Spleen (tissue), 11 donors: ENCODE measurements at regions not wholly inside any gene's neighbourhood (a gene's known extent, or its start where the extent isn't known, plus 50 kb on each side); places are given as distances from the start of the nearest gene placed in this dataset.

Experiments
- DNase-seq: peaks from one replicate; pipeline ENCODE4 v3.0.0-alpha.2; 2020
- H3K27ac ChIP-seq, 8 donors: fragments of 200-600 bp; sonication (generic) in 7 of 8; 1 replicate in 4 of 8; 2 replicates in 4 of 8; pipeline versions ENCODE4 v1.5.0 to v1.8.0; 2016 to 2021; ENCODE audit warnings: inconsistent platforms in 4 of 8, mild to moderate bottlenecking in 4 of 8, moderate library complexity in 1 of 8
- H3K27me3 ChIP-seq, 7 donors: fragments of 200-600 bp; sonication (generic) in 6 of 7; replicated peaks in 1 of 7; 1 replicate in 4 of 7; 2 replicates in 3 of 7; pipeline versions ENCODE4 v1.5.0 to v1.8.0; 2016 to 2021; ENCODE audit warnings: inconsistent platforms in 3 of 7, mild to moderate bottlenecking in 1 of 7
- H3K36me3 ChIP-seq, 6 donors: fragments of 200-600 bp; sonication (generic) in 5 of 6; 1 replicate in 4 of 6; 2 replicates in 2 of 6; pipeline versions ENCODE4 v1.5.0 to v1.8.0; 2016 to 2021; ENCODE audit warnings: inconsistent platforms in 2 of 6
- H3K4me1 ChIP-seq, 6 donors: fragments of 200-600 bp; sonication (generic) in 5 of 6; 1 replicate in 3 of 6; 2 replicates in 3 of 6; pipeline versions ENCODE4 v1.5.0 to v1.8.0; 2016 to 2021; ENCODE audit warnings: inconsistent platforms in 3 of 6
- H3K4me3 ChIP-seq, 8 donors: fragments of 200-600 bp; sonication (generic) in 7 of 8; 1 replicate in 4 of 8; 2 replicates in 4 of 8; pipeline versions ENCODE4 v1.5.0 to v1.8.0; 2016 to 2021; ENCODE audit warnings: inconsistent platforms in 4 of 8, mild to moderate bottlenecking in 4 of 8, moderate library complexity in 2 of 8
- H3K9me3 ChIP-seq, 8 donors: fragments of 200-600 bp; sonication (generic) in 7 of 8; 1 replicate in 4 of 8; 2 replicates in 4 of 8; pipeline versions ENCODE4 v1.5.0 to v1.8.0; 2016 to 2021; ENCODE audit warnings: inconsistent platforms in 4 of 8
- CTCF ChIP-seq, 11 experiments: fragments of 200-600 bp in 7 of 11; fragments of 450-650 bp in 4 of 11; sonication (generic) in 4 of 11; IDR thresholded peaks in 8 of 11; conservative IDR thresholded peaks in 3 of 11; 1 replicate in 7 of 11; 2 replicates in 4 of 11; pipeline versions ENCODE4 v1.4.0 to v1.8.0; 2016 to 2021; ENCODE audit warnings: antibody characterized with exemption in 11 of 11, inconsistent platforms in 4 of 11, mild to moderate bottlenecking in 1 of 11
- POLR2A ChIP-seq, 3 donors: fragments of 450-650 bp; IDR thresholded peaks; one replicate each; pipeline ENCODE4 v1.5.1; 2017; ENCODE audit warnings: antibody characterized with exemption in 3 of 3, mild to moderate bottlenecking in 1 of 3
- POLR2AphosphoS5 ChIP-seq, 3 donors: sonication (generic); formaldehyde crosslinking; IDR thresholded peaks; one replicate each; pipeline ENCODE4 v1.5.1; 2017; ENCODE audit warnings: antibody characterized with exemption in 3 of 3
- WGBS, 5 donors: extraction: QIAGEN DNeasy Blood & Tissue Kit in 3 of 5; methylation state at CpG; one replicate each; pipeline versions ENCODE4 v1.1.5 to v1.1.7; 2013 to 2018; 5-methylcytosine and 5-hydroxymethylcytosine counted together
- intact Hi-C: fragments of 100-400 bp; cut with DNase I; formaldehyde crosslinking; loops from one replicate; pipeline ENCODE4 v1.15.0; 2023; ENCODE audit warnings: low total_unique reads
- donor health status: healthy with polysubstance abuse.
- donor health status: DM: no; HTN: no; CAD: no; lungs with moderate emphysema.
- donor health status: DM: no; HTN: no; CAD: no.
- donor health status: Bipolar disorder and iron deficiency.
- donor health status: healthy.
- donor health status: DM: no; HTN: no; CAD: no.
- donor health status: DM: yes; HTN: yes; CAD: no.

DNA sequence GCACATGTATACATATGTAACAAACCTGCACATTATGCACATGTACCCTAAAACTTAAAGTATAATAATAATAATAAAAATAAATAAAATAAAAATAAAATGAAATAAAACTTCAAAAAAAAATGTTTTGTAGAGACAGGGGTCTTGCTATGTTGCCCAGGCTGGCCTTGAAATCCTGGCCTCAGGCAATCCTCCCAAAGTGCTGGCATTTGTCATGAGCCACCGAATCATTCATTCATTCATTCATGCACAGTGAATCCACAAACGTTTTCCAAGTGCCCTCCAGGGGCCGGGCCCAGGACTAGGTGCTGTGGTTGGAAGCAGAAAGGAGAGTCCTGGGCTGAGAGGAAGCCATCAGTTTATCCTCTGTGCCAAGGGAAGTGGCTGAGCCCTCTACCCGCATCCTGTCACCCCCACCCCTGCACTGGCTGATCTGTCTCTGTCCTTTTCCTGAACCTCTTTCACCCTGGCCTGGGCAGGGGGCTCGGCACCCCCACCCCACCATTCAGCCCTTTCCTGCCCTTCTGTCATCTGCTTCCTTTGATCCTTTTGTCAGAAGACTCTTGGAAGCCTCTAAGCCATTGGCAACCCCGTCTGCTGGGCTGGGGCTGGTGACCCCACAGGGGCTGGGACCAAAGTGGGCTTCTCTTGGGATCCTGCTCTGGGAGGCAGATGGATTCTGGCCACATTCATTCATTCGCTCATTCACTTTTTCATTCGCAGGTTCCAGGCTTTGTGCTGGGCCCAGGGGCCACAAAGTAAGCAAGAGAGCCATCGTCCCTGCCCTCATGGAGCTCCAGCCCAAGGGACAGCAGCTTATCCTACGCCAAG lies 84.3 kb downstream of the IGLL1 start:
- H3K9me3 ChIP-seq = no peaks in the 10 kb centered on the region
- no peaks in the 10 kb centered on the region for H3K36me3 ChIP-seq
- no peaks in the 10 kb centered on the region for H3K27me3 ChIP-seq
- intact Hi-C loops = no loop called here
- TF ChIP-seq POLR2A (IDR thresholded peaks at IDR 0.05) = no peak
- no peak for TF ChIP-seq CTCF (IDR thresholded peaks at IDR 0.05 in 8 of 11, conservative IDR thresholded peaks at IDR 0.05 in 3 of 11)
- no peak for TF ChIP-seq POLR2AphosphoS5 (IDR thresholded peaks at IDR 0.05)
- peak; percentile 47 for DNase-seq
- H3K4me3 ChIP-seq = no peak overlapping the region
- WGBS, 5 donors = 40 to 54% (median 53%) methylated on average over 10 of the region's 10 CpGs
- no peak overlapping the region for H3K27ac ChIP-seq
- H3K4me1 ChIP-seq = peaks cover 0 to 15% (median 6%) of the 10 kb centered on the region in 6 donors

DNA sequence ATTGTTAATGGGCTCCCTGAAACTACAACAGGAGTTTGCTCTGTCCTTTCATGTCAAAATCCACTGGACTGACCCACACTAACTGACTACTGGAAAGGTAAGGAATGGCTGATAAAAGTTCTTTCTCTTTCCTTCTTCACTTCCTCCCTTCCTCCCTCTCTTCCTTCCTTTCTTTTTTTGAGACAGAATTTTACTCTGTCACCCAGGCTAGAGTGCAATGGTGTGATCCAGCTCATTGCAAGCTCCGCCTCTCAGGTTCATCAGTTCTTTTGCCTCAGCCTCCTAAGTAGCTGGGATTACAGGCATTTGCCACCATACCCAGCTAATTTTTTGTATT lies 85.2 kb downstream of the IGLL1 start:
- WGBS, 5 donors = 88 to 100% (median 93%) methylated on average over 1 of the region's 1 CpG
- no peak for TF ChIP-seq POLR2AphosphoS5 (IDR thresholded peaks at IDR 0.05)
- TF ChIP-seq POLR2A (IDR thresholded peaks at IDR 0.05) = no peak
- no peak for TF ChIP-seq CTCF (IDR thresholded peaks at IDR 0.05 in 8 of 11, conservative IDR thresholded peaks at IDR 0.05 in 3 of 11)
- DNase-seq = no peak
- no peaks in the 10 kb centered on the region for H3K36me3 ChIP-seq
- no peak overlapping the region for H3K27ac ChIP-seq
- intact Hi-C loops = no loop called here
- H3K27me3 ChIP-seq = no peaks in the 10 kb centered on the region
- no peak overlapping the region for H3K4me3 ChIP-seq
- peaks cover 0 to 13% (median 6%) of the 10 kb centered on the region in 6 donors for H3K4me1 ChIP-seq
- H3K9me3 ChIP-seq = no peaks in the 10 kb centered on the region

GRCh38 chr22:23485490-23485889 lies 94.6 kb downstream of the IGLL1 start:
- intact Hi-C loops = no loop called here
- H3K4me3 ChIP-seq = no peak overlapping the region
- TF ChIP-seq POLR2AphosphoS5 (IDR thresholded peaks at IDR 0.05) (no peak), CTCF (IDR thresholded peaks at IDR 0.05 in 8 of 11, conservative IDR thresholded peaks at IDR 0.05 in 3 of 11) (no peak), POLR2A (IDR thresholded peaks at IDR 0.05) (no peak)
- H3K27ac ChIP-seq = no peak overlapping the region
- WGBS, 5 donors = 67 to 86% (median 80%) methylated on average over 4 of the region's 4 CpGs
- H3K9me3 ChIP-seq = no peaks in the 10 kb centered on the region
- H3K27me3 ChIP-seq = peaks cover 0 to 8% (median 0%) of the 10 kb centered on the region in 7 donors
- no peaks in the 10 kb centered on the region for H3K36me3 ChIP-seq
- DNase-seq = no peak
- no peaks in the 10 kb centered on the region for H3K4me1 ChIP-seq

- WGBS, 5 donors = 91 to 97% (median 97%) methylated on average over 5 of the region's 5 CpGs
- TF ChIP-seq POLR2AphosphoS5 (IDR thresholded peaks at IDR 0.05) = no peak
- TF ChIP-seq CTCF (IDR thresholded peaks at IDR 0.05 in 8 of 11, conservative IDR thresholded peaks at IDR 0.05 in 3 of 11) = no peak
- TF ChIP-seq POLR2A (IDR thresholded peaks at IDR 0.05) = no peak
- no peak for DNase-seq
- no peaks in the 10 kb centered on the region for H3K36me3 ChIP-seq
- H3K27ac ChIP-seq = no peak overlapping the region
- H3K4me1 ChIP-seq = no peaks in the 10 kb centered on the region
- intact Hi-C loops = no loop called here
- peaks cover 0 to 8% (median 0%) of the 10 kb centered on the region in 7 donors for H3K27me3 ChIP-seq
- H3K9me3 ChIP-seq = no peaks in the 10 kb centered on the region
- H3K4me3 ChIP-seq = no peak overlapping the region
These were observed 95.4 kb downstream of the IGLL1 start for GRCh38 chr22:23484651-23485050.
